ENCODE measurements at regions not wholly inside any gene's neighbourhood (a gene's known extent, or its start where the extent isn't known, plus 50 kb on each side); places are given as distances from the start of the nearest gene placed in this dataset.

DNA sequence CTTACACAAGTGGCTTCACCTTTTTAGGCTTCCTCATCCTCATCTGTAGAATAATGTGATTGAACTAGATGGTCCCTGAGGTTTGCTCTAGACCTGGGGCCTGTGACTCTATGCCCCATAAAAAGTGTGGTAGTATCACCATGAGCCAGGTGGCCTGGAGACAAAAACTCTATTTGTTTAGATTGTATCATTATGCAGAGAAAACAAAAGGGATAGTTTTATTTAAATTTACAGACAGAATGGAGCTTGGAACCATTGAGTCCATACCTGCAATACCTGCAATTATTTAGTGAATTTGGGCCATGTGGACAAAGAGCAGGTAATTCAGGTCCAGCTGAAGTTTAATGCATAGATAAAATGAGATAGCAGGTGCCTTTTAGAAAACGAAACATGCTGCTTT lies 139.5 kb upstream of the RPL34 start:
- TF ChIP-seq CTCF (tag by site-specific recombination; IDR thresholded peaks at IDR 0.05): no peak
- TF ChIP-seq ZNF530 (tag by site-specific recombination; IDR thresholded peaks at IDR 0.05; ENCODE audit: low read depth): no peak
- TF ChIP-seq ZNF148 (tag by site-specific recombination; IDR thresholded peaks at IDR 0.05; ENCODE audit: borderline replicate concordance): no peak
- no peak for TF ChIP-seq PATZ1 (tag by site-specific recombination; IDR thresholded peaks at IDR 0.05)
- TF ChIP-seq ZBTB7A (tag by site-specific recombination; IDR thresholded peaks at IDR 0.05; ENCODE audit: low read depth): no peak
- TF ChIP-seq ZNF175 (tag by site-specific recombination; IDR thresholded peaks at IDR 0.05): no peak
